GM12875 (cell line): ENCODE measurements at regions not wholly inside any gene's neighbourhood (a gene's known extent, or its start where the extent isn't known, plus 50 kb on each side); places are given as distances from the start of the nearest gene placed in this dataset.

Experiments
- H3K4me3 ChIP-seq: one replicate; pipeline ENCODE4 v1.5.1; 2011; ENCODE audit warnings: low read depth, low read length, control low read depth
- TF ChIP-seq, protein P1 (sequence below): IDR thresholded peaks from 2 replicates; pipeline ENCODE4 v1.5.1; 2011; ENCODE audit warnings: low read depth, mild to moderate bottlenecking, control low read depth, inconsistent platforms, low read length, moderate library complexity, borderline replicate concordance; ENCODE audit not compliant: insufficient read depth

DNA sequence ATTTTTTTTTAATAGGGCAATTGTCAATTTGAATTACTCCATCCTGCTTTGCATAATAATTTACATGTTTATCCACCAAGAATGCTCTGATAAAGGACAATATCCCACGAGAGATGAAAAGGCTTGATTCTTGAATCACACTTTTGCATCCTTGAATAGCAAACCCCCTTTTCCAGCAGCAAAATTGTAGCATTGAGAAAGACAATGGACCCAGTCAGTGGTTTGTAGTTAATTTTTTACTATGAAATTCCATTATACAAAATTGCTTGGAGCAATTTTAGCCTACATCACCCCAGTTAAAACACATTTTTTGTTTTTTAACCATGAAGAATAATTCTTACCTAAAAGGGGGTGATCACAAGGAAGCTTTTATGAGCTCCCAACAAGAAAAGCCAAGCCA is 255.1 kb downstream of the RND3 start:
- TF ChIP-seq, protein P1, sequence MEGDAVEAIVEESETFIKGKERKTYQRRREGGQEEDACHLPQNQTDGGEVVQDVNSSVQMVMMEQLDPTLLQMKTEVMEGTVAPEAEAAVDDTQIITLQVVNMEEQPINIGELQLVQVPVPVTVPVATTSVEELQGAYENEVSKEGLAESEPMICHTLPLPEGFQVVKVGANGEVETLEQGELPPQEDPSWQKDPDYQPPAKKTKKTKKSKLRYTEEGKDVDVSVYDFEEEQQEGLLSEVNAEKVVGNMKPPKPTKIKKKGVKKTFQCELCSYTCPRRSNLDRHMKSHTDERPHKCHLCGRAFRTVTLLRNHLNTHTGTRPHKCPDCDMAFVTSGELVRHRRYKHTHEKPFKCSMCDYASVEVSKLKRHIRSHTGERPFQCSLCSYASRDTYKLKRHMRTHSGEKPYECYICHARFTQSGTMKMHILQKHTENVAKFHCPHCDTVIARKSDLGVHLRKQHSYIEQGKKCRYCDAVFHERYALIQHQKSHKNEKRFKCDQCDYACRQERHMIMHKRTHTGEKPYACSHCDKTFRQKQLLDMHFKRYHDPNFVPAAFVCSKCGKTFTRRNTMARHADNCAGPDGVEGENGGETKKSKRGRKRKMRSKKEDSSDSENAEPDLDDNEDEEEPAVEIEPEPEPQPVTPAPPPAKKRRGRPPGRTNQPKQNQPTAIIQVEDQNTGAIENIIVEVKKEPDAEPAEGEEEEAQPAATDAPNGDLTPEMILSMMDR = no peak
- H3K4me3 ChIP-seq = no peak overlapping the region

DNA sequence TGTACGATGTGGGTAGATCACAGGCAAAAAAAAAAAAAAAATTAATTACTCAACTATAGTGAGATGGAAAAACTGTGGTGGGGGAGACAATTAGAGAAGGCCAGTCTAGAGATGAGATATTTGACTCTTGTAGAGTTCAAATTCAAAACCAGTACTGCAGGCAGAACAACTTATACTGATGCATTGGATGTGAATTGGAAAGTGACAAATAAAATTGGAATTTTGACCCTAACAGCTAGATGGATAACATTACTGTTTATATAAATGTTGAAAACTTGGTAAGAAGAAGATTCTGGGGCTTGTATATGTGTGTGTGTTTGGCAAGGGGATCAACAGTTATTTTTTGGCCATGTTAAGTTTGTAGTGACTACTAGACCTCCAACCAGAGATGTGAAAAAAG is 256.9 kb downstream of the RND3 start:
- no peak overlapping the region for H3K4me3 ChIP-seq

DNA sequence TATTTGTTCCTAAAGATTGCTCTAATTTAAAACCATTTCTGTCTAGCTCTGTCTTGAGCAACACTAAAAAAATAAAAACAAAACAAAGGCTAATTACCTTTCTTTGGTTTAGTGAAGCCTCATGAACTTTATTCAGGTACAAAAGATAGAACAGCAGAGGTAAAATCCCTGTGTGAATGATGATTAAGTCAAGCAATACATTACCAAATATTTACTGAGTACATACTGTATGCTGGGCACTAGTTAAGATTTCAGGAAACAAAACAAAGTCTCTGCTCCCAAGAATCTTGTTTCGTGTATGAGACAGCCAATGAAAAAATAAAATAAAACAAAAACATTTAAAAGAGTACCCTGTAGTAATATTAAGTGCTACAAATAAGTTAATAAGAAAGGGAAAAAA is 257.5 kb downstream of the RND3 start:
- no peak overlapping the region for H3K4me3 ChIP-seq
- TF ChIP-seq, protein P1 = no peak

More for the DNA sequence above, 256.9 kb downstream of the RND3 start:
- TF ChIP-seq, protein P1 = no peak

DNA sequence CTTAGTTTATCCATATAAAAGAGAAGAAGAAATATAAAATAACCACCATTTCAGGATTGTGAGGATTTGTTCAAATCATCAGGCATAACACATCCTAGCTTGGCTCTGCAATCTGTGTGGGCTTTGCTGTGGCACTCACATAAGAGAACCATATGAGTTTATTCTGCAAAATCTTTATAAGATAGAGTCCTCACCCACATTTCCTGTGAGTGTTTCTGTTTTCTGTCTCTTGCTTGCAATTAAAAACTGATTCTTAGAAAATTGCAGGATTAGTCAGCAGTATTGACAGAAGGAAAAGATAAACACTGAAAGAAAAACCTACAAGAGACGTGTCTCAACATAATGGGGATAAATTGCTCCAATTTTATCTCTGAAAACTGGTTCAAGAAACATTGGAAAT is 258.5 kb downstream of the RND3 start:
- H3K4me3 ChIP-seq = no peak overlapping the region
- TF ChIP-seq, protein P1 = no peak

DNA sequence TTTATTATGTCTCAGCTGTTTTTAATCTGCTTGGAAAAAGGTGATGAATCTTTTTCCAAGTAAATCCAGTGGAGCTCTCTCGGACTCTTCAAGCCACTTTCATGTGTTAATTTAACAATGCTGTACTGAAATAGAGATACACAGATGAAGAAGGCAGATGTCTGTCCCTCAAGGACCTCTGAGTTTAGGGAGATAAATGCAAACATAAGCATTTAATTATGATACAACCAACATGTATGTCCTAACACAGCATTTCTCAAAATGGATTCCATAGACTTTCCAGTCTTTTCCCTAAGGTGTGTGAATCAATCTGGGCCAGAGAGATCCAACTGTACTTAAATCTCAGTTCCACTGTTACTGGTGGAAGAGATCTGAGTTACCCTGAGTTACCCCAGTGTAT is 262.4 kb downstream of the RND3 start:
- TF ChIP-seq, protein P1 = no peak
- H3K4me3 ChIP-seq = no peak overlapping the region

DNA sequence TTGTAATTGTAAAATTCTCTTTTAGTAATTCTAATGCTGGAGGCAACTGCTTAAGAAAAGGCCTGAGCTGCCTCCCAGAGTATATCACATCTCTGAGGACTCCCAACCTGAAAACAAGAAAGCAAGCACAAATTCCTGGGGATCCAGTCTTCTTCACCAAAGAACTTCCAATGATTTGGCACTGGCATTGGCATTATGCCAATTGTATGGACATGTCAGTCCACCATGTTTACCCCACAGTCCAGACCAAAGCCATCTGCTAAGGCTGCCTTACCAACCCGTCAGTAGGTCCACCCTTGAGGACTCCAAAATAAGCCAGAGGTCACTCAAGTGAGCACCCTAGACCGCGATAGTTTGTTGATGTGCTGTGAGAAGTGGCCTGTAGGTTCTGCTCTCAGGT is 263.1 kb downstream of the RND3 start:
- TF ChIP-seq, protein P1 = no peak
- H3K4me3 ChIP-seq = no peak overlapping the region

DNA sequence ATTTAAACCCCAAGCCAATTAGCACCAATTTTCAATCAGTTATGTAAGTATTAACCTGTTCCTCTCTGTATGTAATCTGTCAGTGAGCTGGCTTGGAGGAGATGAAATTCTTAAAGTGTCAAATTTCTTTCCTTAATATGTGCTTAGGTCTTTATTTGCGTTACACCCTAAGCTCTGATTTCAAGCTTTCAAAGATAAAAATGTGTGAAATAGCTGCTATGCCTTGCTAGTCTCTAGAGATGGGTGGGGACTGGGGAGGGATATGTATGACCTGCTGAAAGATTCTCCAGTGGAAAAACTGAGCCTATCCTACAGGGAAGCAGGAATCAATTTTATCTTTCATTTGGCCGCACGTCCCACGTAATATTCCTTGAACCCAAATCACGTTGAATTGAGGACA is 264.5 kb downstream of the RND3 start:
- TF ChIP-seq, protein P1 = no peak
- H3K4me3 ChIP-seq = no peak overlapping the region
